ENCODE measurements at regions not wholly inside any gene's neighbourhood (a gene's known extent, or its start where the extent isn't known, plus 50 kb on each side); places are given as distances from the start of the nearest gene placed in this dataset.

DNA sequence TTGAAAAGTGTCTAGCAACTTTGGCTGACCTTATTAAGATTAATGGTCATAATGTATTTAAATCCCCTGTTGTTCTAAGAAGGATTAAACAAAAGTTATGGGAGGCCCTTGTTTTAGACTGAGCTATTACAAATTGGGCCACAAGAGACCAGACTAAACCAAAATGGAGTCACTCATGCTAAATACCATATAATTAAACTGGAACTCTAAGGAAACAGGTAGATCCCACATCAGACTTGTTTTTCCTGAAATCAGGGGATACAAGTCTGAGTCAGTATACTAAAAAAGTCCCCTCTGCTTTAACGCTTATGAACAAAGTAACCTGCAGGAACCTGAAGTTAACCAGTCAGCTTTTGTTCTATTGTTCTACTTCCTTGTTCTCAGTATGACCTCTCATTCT is 305.9 kb upstream of the SGCG start:
- no peak for TF ChIP-seq POLR2A (IDR thresholded peaks at IDR 0.05)
- TF ChIP-seq, protein P1, sequence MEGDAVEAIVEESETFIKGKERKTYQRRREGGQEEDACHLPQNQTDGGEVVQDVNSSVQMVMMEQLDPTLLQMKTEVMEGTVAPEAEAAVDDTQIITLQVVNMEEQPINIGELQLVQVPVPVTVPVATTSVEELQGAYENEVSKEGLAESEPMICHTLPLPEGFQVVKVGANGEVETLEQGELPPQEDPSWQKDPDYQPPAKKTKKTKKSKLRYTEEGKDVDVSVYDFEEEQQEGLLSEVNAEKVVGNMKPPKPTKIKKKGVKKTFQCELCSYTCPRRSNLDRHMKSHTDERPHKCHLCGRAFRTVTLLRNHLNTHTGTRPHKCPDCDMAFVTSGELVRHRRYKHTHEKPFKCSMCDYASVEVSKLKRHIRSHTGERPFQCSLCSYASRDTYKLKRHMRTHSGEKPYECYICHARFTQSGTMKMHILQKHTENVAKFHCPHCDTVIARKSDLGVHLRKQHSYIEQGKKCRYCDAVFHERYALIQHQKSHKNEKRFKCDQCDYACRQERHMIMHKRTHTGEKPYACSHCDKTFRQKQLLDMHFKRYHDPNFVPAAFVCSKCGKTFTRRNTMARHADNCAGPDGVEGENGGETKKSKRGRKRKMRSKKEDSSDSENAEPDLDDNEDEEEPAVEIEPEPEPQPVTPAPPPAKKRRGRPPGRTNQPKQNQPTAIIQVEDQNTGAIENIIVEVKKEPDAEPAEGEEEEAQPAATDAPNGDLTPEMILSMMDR (IDR thresholded peaks at IDR 0.05), result no peak

All from testis (tissue), 2 donors.